IMR-90 (cell line): ENCODE measurements at regions not wholly inside any gene's neighbourhood (a gene's known extent, or its start where the extent isn't known, plus 50 kb on each side); places are given as distances from the start of the nearest gene placed in this dataset.

Experiments
- ATAC-seq: fragments of 200-7000 bp; cut with Tn5 transposase; 2 replicates; pipeline ENCODE4 v1.9.1; 2020; ENCODE audit warnings: low read depth, mild to moderate bottlenecking, moderate library complexity
- BruUV-seq: library from RNA; stranded (reverse); fragments of 400-500 nt; replicated peaks from 2 replicates; lab custom pipeline; 2021; lab: Mats Ljungman, UMichigan
- CTCF ChIA-PET: fragments of 300-600 bp; formaldehyde crosslinking; extraction: SDS; loops from one replicate; lab custom pipeline; 2021; ENCODE audit warnings: antibody characterized with exemption; lab: Yijun Ruan, JAX
- POLR2A ChIA-PET: fragments of 300-600 bp; sonication (Branson Sonifier 250); formaldehyde crosslinking; loops from one replicate; lab custom pipeline; 2022; ENCODE audit warnings: antibody characterized with exemption; ENCODE audit not compliant: unreplicated experiment; lab: Charles Lee
- DNase-seq: peaks from one replicate; pipeline ENCODE4 v3.0.0; 2013
- H2AFZ ChIP-seq: replicated peaks from 2 replicates; pipeline ENCODE3; 2013; ENCODE audit warnings: low read length, mild to moderate bottlenecking; ENCODE audit not compliant: poor library complexity
- H2AK5ac ChIP-seq: 2 replicates; pipeline ENCODE4 v1.6.1; 2013; ENCODE audit warnings: low read depth, low read length, inconsistent platforms
- H2AK9ac ChIP-seq: replicated peaks from 2 replicates; pipeline ENCODE3; 2013; ENCODE audit warnings: mild to moderate bottlenecking, low read depth, low read length, moderate library complexity; ENCODE audit not compliant: poor library complexity
- H2BK120ac ChIP-seq: 2 replicates; pipeline ENCODE4 v1.6.1; 2013; ENCODE audit warnings: low read depth, low read length, inconsistent platforms
- H2BK15ac ChIP-seq: 3 replicates; pipeline ENCODE4 v1.6.1; 2013; ENCODE audit warnings: low read depth, low read length, inconsistent platforms
- H2BK20ac ChIP-seq: 2 replicates; pipeline ENCODE4 v1.6.1; 2013; ENCODE audit warnings: low read depth, mild to moderate bottlenecking, inconsistent platforms, low read length, moderate library complexity
- H2BK5ac ChIP-seq: 2 replicates; pipeline ENCODE4 v1.6.1; 2013; ENCODE audit warnings: mild to moderate bottlenecking, low read depth, low read length, inconsistent platforms; ENCODE audit not compliant: poor library complexity, severe bottlenecking
- H3K14ac ChIP-seq: replicated peaks from 2 replicates; pipeline ENCODE4 v1.6.1; 2013; ENCODE audit warnings: low read depth, low read length, inconsistent platforms
- H3K18ac ChIP-seq: 2 replicates; pipeline ENCODE4 v1.6.1; 2013; ENCODE audit warnings: low read depth, low read length, control low read depth
- H3K23ac ChIP-seq: 2 replicates; pipeline ENCODE4 v1.6.1; 2013; ENCODE audit warnings: low read depth, low read length, inconsistent platforms
- H3K27ac ChIP-seq: 2 replicates; pipeline ENCODE4 v1.5.1; 2013; ENCODE audit warnings: mild to moderate bottlenecking, control low read depth, low read length; ENCODE audit not compliant: insufficient read depth
- H3K27me3 ChIP-seq: 2 replicates; pipeline ENCODE4 v1.6.1; 2013; ENCODE audit warnings: low read length; ENCODE audit not compliant: control insufficient read depth, insufficient read depth
- H3K36me3 ChIP-seq: 2 replicates; pipeline ENCODE4 v1.6.1; 2013; ENCODE audit warnings: low read length, mixed read lengths; ENCODE audit not compliant: control insufficient read depth, insufficient read depth
- H3K4ac ChIP-seq: 2 replicates; pipeline ENCODE4 v1.6.1; 2013; ENCODE audit warnings: low read depth, low read length, inconsistent platforms
- H3K4me1 ChIP-seq: 2 replicates; pipeline ENCODE4 v1.6.1; 2013; ENCODE audit warnings: low read length, mixed read lengths; ENCODE audit not compliant: control insufficient read depth, insufficient read depth
- H3K4me2 ChIP-seq: 2 replicates; pipeline ENCODE4 v1.6.1; 2013; ENCODE audit warnings: low read depth, mild to moderate bottlenecking, control low read depth, low read length, moderate library complexity
- H3K4me3 ChIP-seq: 2 replicates; pipeline ENCODE4 v1.5.1; 2013; ENCODE audit warnings: low read depth, mild to moderate bottlenecking, control low read depth, low read length, moderate library complexity; ENCODE audit not compliant: insufficient read depth
- H3K56ac ChIP-seq: 2 replicates; pipeline ENCODE4 v1.6.1; 2013; ENCODE audit warnings: low read length, inconsistent platforms; ENCODE audit not compliant: insufficient read depth; ENCODE audit errors: extremely low read depth
- H3K79me1 ChIP-seq, 2 experiments: 2 replicates each; pipeline ENCODE4 v1.6.1; 2013; ENCODE audit warnings: low read length in 2 of 2, inconsistent platforms in 1 of 2, low read depth in 1 of 2
- H3K9ac ChIP-seq: 2 replicates; pipeline ENCODE4 v1.6.1; 2013; ENCODE audit warnings: low read depth, low read length, control low read depth
- H3K9me1 ChIP-seq: 2 replicates; pipeline ENCODE4 v1.6.1; 2013; ENCODE audit warnings: low read length, inconsistent platforms; ENCODE audit not compliant: insufficient read depth
- H3K9me3 ChIP-seq: 2 replicates; pipeline ENCODE4 v1.6.1; 2013; ENCODE audit warnings: low read length; ENCODE audit not compliant: control insufficient read depth, insufficient read depth
- H4K20me1 ChIP-seq: 2 replicates; pipeline ENCODE4 v1.6.1; 2013; ENCODE audit warnings: low read length, inconsistent platforms; ENCODE audit not compliant: insufficient read depth
- H4K5ac ChIP-seq: 2 replicates; pipeline ENCODE4 v1.6.1; 2013; ENCODE audit warnings: mild to moderate bottlenecking, low read depth, low read length, control low read depth
- H4K8ac ChIP-seq, 2 experiments: 2 replicates each; pipeline ENCODE4 v1.6.1; 2013; ENCODE audit warnings: low read depth in 2 of 2, low read length in 2 of 2, control low read depth in 1 of 2, inconsistent platforms in 1 of 2
- H4K91ac ChIP-seq: 2 replicates; pipeline ENCODE4 v1.6.1; 2013; ENCODE audit warnings: low read depth, low read length, inconsistent platforms; ENCODE audit not compliant: insufficient read depth
- BHLHE40 ChIP-seq: fragments of 150-350 bp; IDR thresholded peaks from 2 replicates; pipeline ENCODE4 v1.6.1; 2016; ENCODE audit warnings: mild to moderate bottlenecking, low read depth, low read length
- CHD1 ChIP-seq: IDR thresholded peaks from 2 replicates; pipeline ENCODE4 v1.6.1; 2012; ENCODE audit warnings: low read depth, low read length, improper control_type of control experiment
- FOS ChIP-seq: fragments of 150-350 bp; IDR thresholded peaks from 2 replicates; pipeline ENCODE4 v1.6.1; 2016; ENCODE audit warnings: low read depth, low read length
- MAFK ChIP-seq: IDR thresholded peaks from 2 replicates; pipeline ENCODE4 v1.6.1; 2012; ENCODE audit warnings: low read depth, low read length, improper control_type of control experiment
- MXI1 ChIP-seq: IDR thresholded peaks from 2 replicates; pipeline ENCODE4 v1.6.1; 2012; ENCODE audit warnings: low read depth, mild to moderate bottlenecking, low read length, moderate library complexity, borderline replicate concordance
- RCOR1 ChIP-seq: IDR thresholded peaks from 2 replicates; pipeline ENCODE4 v1.6.1; 2012; ENCODE audit warnings: mild to moderate bottlenecking, low read length, improper control_type of control experiment; ENCODE audit not compliant: insufficient replicate concordance
- SMC3 ChIP-seq: fragments of 150-350 bp; IDR thresholded peaks from 2 replicates; pipeline ENCODE4 v1.6.1; 2016; ENCODE audit warnings: low read depth, mild to moderate bottlenecking, antibody characterized with exemption, low read length, moderate library complexity
- WGBS, 2 experiments: methylation state at CpG; one replicate each; pipeline versions ENCODE4 v1.1.5 to v1.1.7; 2013; ENCODE audit warnings: missing lambda C conversion rate in 2 of 2; ENCODE audit not compliant: insufficient read length in 1 of 2; ENCODE audit errors: extremely low coverage in 2 of 2; 5-methylcytosine and 5-hydroxymethylcytosine counted together
- dilution Hi-C: fragments of 300-500 bp; cut with HindIII; formaldehyde crosslinking; loops from one replicate; pipeline ENCODE4 v1.14.3; 2018; ENCODE audit warnings: low sequenced_read_pairs; ENCODE audit not compliant: unreplicated experiment
- in situ Hi-C: fragments of 300-500 bp; cut with MboI; formaldehyde crosslinking; loops from 3 replicates; pipeline ENCODE4 v1.14.3; 2019; ENCODE audit warnings: low sequenced_read_pairs, inconsistent platforms, mixed read lengths
- intact Hi-C: fragments of 100-400 bp; cut with micrococcal nuclease; formaldehyde crosslinking; loops from 2 replicates; pipeline ENCODE4 v1.10.0; 2022
- TF ChIP-seq, protein P1 (sequence below): fragments of 150-350 bp; IDR thresholded peaks from 2 replicates; pipeline ENCODE4 v1.6.1; 2017; ENCODE audit warnings: mild to moderate bottlenecking, antibody characterized with exemption, low read length, low read depth
- TF ChIP-seq, protein P2 (sequence below): conservative IDR thresholded peaks from 2 replicates; pipeline ENCODE4 v1.5.1; 2012; ENCODE audit warnings: mild to moderate bottlenecking, low read depth, low read length, improper control_type of control experiment
- TF ChIP-seq, protein P3 (sequence below): fragments of 150-350 bp; IDR thresholded peaks from 2 replicates; pipeline ENCODE4 v1.6.1; 2016; ENCODE audit warnings: low read depth, mild to moderate bottlenecking, low read length, moderate library complexity, borderline replicate concordance

DNA sequence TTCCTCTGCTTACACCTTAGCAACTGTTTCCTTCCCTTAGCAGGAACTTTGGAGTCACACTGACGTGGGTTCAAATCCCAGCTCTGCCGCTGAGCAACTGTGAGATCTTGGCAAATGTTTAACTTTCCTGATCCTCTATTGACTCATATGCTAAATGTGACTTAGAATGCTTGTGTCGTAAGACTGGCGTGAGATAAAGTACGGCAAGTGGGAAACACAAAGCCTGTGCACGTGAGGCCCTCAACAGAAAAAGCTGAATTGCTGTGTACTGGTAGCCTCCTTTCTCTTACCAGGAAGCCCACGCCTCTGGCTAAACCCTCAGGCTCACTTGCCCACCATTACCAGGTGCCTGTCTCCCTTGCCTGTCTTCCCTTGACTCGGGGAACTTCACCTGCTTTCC, 135.4 kb upstream of the TNR start:
- no peak overlapping the region for H3K56ac ChIP-seq
- H4K91ac ChIP-seq: no peak overlapping the region
- no peak overlapping the region for H2BK15ac ChIP-seq
- H3K9me1 ChIP-seq: no peaks in the 10 kb centered on the region
- ChIA-PET POLR2A (no interaction called here), CTCF (no interaction called here)
- dilution Hi-C loops: no loop called here
- no peak overlapping the region for H2BK120ac ChIP-seq
- H3K79me1 ChIP-seq: no peaks in the 10 kb centered on the region
- no peak overlapping the region for H2AK9ac ChIP-seq
- no peak overlapping the region for H3K23ac ChIP-seq
- no peak overlapping the region for H3K27ac ChIP-seq
- 83% methylated on average over 1 of the region's 8 CpGs; no CpG with 5 or more reads in 1 of the 2 experiments for WGBS, 2 experiments
- H3K4me2 ChIP-seq: no peak overlapping the region
- no peaks in the 10 kb centered on the region for H3K9me3 ChIP-seq
- H3K4me1 ChIP-seq: no peaks in the 10 kb centered on the region
- no peak overlapping the region for H3K4me3 ChIP-seq
- ATAC-seq (no peak), DNase-seq (no peak)
- H3K27me3 ChIP-seq: no peaks in the 10 kb centered on the region; the same call in 1 of the 2 replicates
- no peak overlapping the region for H2BK5ac ChIP-seq
- BruUV-seq: no TSS peak
- no peak overlapping the region for H2BK20ac ChIP-seq
- H4K20me1 ChIP-seq: no peaks in the 10 kb centered on the region
- H3K9ac ChIP-seq: no peak overlapping the region
- in situ Hi-C loops: no loop called here
- no peak overlapping the region for H3K18ac ChIP-seq
- no peak overlapping the region for H4K5ac ChIP-seq
- no peak overlapping the region for H2AFZ ChIP-seq
- no peak overlapping the region for H3K14ac ChIP-seq
- TF ChIP-seq RCOR1 (no peak), MAFK (no peak), BHLHE40 (no peak), MXI1 (no peak), CHD1 (no peak), SMC3 (no peak), FOS (no peak)
- TF ChIP-seq, protein P1, sequence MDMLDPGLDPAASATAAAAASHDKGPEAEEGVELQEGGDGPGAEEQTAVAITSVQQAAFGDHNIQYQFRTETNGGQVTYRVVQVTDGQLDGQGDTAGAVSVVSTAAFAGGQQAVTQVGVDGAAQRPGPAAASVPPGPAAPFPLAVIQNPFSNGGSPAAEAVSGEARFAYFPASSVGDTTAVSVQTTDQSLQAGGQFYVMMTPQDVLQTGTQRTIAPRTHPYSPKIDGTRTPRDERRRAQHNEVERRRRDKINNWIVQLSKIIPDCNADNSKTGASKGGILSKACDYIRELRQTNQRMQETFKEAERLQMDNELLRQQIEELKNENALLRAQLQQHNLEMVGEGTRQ: no peak
- TF ChIP-seq, protein P2, sequence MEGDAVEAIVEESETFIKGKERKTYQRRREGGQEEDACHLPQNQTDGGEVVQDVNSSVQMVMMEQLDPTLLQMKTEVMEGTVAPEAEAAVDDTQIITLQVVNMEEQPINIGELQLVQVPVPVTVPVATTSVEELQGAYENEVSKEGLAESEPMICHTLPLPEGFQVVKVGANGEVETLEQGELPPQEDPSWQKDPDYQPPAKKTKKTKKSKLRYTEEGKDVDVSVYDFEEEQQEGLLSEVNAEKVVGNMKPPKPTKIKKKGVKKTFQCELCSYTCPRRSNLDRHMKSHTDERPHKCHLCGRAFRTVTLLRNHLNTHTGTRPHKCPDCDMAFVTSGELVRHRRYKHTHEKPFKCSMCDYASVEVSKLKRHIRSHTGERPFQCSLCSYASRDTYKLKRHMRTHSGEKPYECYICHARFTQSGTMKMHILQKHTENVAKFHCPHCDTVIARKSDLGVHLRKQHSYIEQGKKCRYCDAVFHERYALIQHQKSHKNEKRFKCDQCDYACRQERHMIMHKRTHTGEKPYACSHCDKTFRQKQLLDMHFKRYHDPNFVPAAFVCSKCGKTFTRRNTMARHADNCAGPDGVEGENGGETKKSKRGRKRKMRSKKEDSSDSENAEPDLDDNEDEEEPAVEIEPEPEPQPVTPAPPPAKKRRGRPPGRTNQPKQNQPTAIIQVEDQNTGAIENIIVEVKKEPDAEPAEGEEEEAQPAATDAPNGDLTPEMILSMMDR: no peak
- TF ChIP-seq, protein P3, sequence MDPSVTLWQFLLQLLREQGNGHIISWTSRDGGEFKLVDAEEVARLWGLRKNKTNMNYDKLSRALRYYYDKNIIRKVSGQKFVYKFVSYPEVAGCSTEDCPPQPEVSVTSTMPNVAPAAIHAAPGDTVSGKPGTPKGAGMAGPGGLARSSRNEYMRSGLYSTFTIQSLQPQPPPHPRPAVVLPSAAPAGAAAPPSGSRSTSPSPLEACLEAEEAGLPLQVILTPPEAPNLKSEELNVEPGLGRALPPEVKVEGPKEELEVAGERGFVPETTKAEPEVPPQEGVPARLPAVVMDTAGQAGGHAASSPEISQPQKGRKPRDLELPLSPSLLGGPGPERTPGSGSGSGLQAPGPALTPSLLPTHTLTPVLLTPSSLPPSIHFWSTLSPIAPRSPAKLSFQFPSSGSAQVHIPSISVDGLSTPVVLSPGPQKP: no peak
- intact Hi-C loops: no loop called here
- no peak overlapping the region for H3K4ac ChIP-seq
- H3K36me3 ChIP-seq: no peaks in the 10 kb centered on the region
- H4K8ac ChIP-seq: no peak overlapping the region
- no peak overlapping the region for H2AK5ac ChIP-seq
